GM12878 (cell line): ENCODE measurements at regions not wholly inside any gene's neighbourhood (a gene's known extent, or its start where the extent isn't known, plus 50 kb on each side); places are given as distances from the start of the nearest gene placed in this dataset.

Source experiments
- ATF7 ChIP-seq: fragments of 450-650 bp; IDR thresholded peaks from 2 replicates; pipeline ENCODE4 v1.6.1; 2016; ENCODE audit warnings: low read depth, mild to moderate bottlenecking
- BCLAF1 ChIP-seq: fragments of 450-650 bp; IDR thresholded peaks from 2 replicates; pipeline ENCODE4 v1.6.1; 2017; ENCODE audit warnings: antibody characterized with exemption, mild to moderate bottlenecking, moderate library complexity
- CBFB ChIP-seq: IDR thresholded peaks from 2 replicates; pipeline ENCODE4 v1.6.1; 2016; ENCODE audit warnings: antibody characterized with exemption, low read depth
- CREM ChIP-seq: IDR thresholded peaks from 2 replicates; pipeline ENCODE4 v1.6.1; 2014; ENCODE audit warnings: antibody characterized with exemption, low read depth
- CTCF ChIP-seq, 3 experiments: IDR thresholded peaks in 2 of 3; conservative IDR thresholded peaks in 1 of 3; 2 replicates each; pipeline ENCODE4 v1.5.1; 2011; ENCODE audit warnings: low read depth in 3 of 3, low read length in 3 of 3, mild to moderate bottlenecking in 3 of 3, control low read depth in 2 of 3, moderate library complexity in 2 of 3, inconsistent platforms in 1 of 3, mixed read lengths in 1 of 3; ENCODE audit not compliant: control insufficient read depth in 2 of 3, insufficient read depth in 1 of 3; ENCODE audit errors: extremely low read depth in 1 of 3
- E2F4 ChIP-seq: IDR thresholded peaks from 2 replicates; pipeline ENCODE4 v1.6.1; 2012; ENCODE audit warnings: low read depth, low read length, improper control_type of control experiment
- EP300 ChIP-seq, 2 experiments: fragments of 150-350 bp in 1 of 2; IDR thresholded peaks; 2 replicates each; pipeline ENCODE4 v1.6.1; 2011 to 2012; ENCODE audit warnings: low read depth in 2 of 2, low read length in 2 of 2, borderline replicate concordance in 1 of 2, improper control_type of control experiment in 1 of 2, inconsistent platforms in 1 of 2; ENCODE audit not compliant: control insufficient read depth in 1 of 2
- HDAC2 ChIP-seq: fragments of 200-600 bp; sonication (generic); IDR thresholded peaks from 2 replicates; pipeline ENCODE4 v1.6.1; 2017
- JUND ChIP-seq: IDR thresholded peaks from 2 replicates; pipeline ENCODE4 v1.6.1; 2012; ENCODE audit warnings: low read depth, mild to moderate bottlenecking, low read length, improper control_type of control experiment, moderate library complexity
- POLR2A ChIP-seq: IDR thresholded peaks from 2 replicates; pipeline ENCODE4 v1.6.1; 2011; ENCODE audit warnings: low read depth, mild to moderate bottlenecking, low read length
- SPI1 ChIP-seq: IDR thresholded peaks from 2 replicates; pipeline ENCODE4 v1.6.1; 2011; ENCODE audit warnings: low read depth, mild to moderate bottlenecking, low read length, moderate library complexity, borderline replicate concordance; ENCODE audit not compliant: insufficient read depth

GRCh38 chr4:16293210-16293838 lies 67.1 kb upstream of the TAPT1 start:
- TF ChIP-seq POLR2A (no peak), JUND (no peak), CBFB (no peak), ATF7 (no peak), CTCF (IDR thresholded peaks at IDR 0.05 in 2 of 3, conservative IDR thresholded peaks at IDR 0.05 in 1 of 3; ENCODE audit: control insufficient read depth in 2 of 3, extremely low read depth in 1 of 3, insufficient read depth in 1 of 3, low read depth in 3 of 3, low read length in 3 of 3) (no peak), EP300 (IDR thresholded peaks at IDR 0.05; ENCODE audit: borderline replicate concordance in 1 of 2, control insufficient read depth in 1 of 2, low read depth in 2 of 2, low read length in 2 of 2) (no peak), CREM (no peak), HDAC2 (no peak), SPI1 (no peak), BCLAF1 (no peak), E2F4 (no peak)
